ENCODE measurements at regions not wholly inside any gene's neighbourhood (a gene's known extent, or its start where the extent isn't known, plus 50 kb on each side); places are given as distances from the start of the nearest gene placed in this dataset.

DNA sequence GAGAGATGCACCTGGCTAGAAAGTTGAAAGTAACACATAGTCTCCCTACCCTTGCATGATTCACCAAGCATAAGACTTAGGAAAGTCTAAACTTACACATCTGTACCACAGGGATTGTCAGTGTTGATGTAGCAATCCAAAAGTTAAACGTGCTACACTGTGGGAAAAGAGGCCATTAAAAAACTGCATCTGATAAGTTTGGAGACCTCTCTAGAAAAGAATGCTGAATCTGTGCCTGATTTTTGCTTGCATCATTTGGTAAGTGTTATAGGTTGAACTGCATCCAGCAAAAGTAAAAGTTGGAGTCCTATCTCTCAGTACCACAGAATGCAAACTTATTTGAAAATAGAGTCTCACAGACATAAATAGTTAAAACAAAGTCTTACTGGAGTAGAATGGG lies 126.6 kb downstream of the SLC6A15 start:
- no peak for TF ChIP-seq POLR2AphosphoS5 (IDR thresholded peaks at IDR 0.05; ENCODE audit: low read depth, low read length)
- TF ChIP-seq TAF1 (IDR thresholded peaks at IDR 0.05; ENCODE audit: borderline replicate concordance, insufficient read depth, low read length), result no peak

Data from PFSK-1 (cell line).